ENCODE measurements at regions not wholly inside any gene's neighbourhood (a gene's known extent, or its start where the extent isn't known, plus 50 kb on each side); places are given as distances from the start of the nearest gene placed in this dataset.

GRCh38 chr13:47317356-47317755 is 420.5 kb upstream of the HTR2A start:
- TF ChIP-seq CTCF (IDR thresholded peaks at IDR 0.05) (no peak), POLR2A (IDR thresholded peaks at IDR 0.05) (no peak)
